ENCODE measurements at regions not wholly inside any gene's neighbourhood (a gene's known extent, or its start where the extent isn't known, plus 50 kb on each side); places are given as distances from the start of the nearest gene placed in this dataset.
"Not testable (repeated sequence)": the region's sequence is repeated elsewhere in the genome, so short reads cannot be mapped to it uniquely, and the experiment has no call there.

DNA sequence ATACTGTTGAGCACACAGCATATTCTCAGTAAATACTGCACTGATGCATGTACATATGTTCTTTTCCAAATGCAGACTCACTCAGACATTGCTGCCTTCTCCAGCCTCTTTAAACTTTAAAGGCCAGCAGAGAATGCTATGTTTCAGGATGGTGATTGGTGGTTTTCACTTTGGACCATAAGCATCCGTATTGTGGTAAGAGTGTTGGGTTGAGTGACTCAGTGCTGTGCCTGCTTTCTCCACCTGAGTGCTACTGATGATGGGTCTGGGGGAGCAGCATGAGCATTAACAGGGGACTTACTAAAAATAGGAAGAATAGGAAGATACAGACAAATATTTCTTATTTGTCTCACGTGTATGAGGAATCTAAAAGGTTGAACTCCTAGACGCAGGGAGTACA, 56.3 kb upstream of the ZNF92 start:
- no peak for DNase-seq

DNA sequence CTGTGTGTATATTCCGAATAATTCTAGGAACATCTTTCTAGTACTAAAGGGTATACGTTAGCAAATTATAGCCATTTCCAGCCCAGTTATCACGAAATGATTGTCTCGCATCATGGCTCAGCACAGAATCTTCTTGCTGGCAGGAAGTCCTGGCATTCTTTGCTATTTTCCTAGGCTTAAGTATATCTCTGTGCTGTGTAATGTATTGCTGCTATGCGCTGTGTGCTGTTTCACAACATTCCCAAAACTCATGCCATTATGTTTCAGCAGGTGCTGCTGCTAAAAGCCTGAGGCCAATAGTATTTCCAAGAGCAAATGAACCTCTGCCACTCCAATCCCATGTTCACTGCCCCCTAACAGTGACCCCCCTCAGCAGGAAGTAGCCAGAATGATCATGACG, 62.9 kb upstream of the ZNF92 start:
- DNase-seq = no peak

DNA sequence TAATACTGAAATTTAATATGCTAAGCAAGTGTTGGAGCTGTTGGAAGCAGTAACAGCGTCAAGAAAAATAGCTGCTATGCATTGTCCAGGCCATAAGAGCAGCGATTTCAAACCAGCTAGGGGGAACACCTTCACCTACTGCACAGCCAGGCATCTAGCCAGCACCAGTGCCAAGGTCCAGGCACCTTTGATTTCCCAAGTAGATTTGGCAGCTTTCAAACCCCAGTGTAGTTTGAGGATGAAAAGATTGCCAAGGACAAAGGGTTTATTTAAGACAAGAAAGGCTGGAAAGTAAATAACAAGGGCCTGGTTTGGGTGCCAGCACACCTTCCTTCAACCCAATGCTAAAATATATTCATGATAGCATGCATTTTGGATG, 65.4 kb upstream of the ZNF92 start:
- DNase-seq = no peak

DNA sequence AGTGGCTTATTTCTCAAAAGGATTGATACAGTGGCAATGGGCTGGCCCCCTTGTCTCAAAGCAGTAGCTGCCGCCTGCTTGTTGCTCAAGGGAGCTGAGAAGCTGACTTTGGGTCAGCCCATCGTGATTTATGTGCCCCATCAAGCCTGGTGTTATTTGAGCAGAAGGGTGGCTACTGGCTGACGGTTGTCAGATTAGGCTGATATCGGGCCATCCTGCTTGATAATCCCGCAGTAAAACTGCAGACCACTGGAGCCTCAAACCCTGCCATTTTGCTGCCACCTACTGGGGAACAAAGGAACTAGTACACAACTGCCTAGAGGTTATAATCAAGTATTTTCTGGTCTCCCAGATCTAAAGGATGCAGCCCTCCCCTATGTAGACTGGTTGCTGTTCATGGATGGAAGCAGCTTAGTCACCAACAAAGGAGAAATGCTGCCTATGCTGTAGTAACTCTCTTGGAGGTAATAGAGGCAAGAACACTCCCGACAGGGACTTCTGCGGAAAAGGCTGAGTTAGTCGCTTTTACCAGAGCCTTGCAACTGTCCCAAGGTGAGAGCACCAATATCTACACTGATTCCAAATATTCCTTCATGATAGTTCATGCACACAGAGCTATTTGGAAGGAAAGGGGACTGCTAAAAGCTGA, 65.9 kb upstream of the ZNF92 start:
- peak; percentile 50 for DNase-seq

DNA sequence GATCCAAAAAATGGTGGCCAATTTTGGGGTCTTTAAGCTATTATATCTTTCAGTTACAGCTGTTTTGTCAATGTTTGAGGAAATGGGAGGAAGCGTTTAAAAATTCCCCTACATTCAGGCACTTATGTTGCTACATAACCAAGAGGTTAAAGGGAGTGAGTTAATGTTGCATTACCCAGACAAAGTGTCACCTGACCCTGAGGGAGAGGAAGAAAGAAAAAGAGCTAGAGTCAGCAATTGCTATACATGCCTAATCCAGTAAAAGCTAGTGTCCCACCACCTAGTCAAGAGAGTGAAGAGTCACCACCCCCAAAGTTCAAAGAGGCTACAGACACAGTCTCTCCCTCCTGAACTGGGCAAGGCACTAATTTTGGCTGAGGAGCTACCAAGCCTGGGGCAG, 69.5 kb upstream of the ZNF92 start:
- no peak for DNase-seq

DNA sequence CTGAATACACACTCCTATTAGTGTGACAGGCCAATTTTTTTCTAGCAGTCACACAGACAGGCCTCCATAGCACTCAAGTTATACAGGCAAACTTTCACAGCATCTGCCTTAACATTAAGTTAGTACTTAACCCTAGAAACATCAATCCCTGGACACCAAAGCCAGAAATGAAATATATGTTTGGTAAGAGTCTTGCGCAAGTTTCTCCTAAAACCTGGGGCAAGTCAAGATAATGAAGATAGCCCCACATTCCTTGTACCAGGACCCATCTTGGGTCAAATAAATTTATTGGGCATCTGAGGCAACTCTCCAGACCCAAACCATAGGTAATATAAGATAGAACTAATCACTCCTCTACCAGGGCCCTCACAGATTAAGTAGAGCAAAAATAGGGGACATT, 70.8 kb upstream of the ZNF92 start:
- DNase-seq = no peak

DNA sequence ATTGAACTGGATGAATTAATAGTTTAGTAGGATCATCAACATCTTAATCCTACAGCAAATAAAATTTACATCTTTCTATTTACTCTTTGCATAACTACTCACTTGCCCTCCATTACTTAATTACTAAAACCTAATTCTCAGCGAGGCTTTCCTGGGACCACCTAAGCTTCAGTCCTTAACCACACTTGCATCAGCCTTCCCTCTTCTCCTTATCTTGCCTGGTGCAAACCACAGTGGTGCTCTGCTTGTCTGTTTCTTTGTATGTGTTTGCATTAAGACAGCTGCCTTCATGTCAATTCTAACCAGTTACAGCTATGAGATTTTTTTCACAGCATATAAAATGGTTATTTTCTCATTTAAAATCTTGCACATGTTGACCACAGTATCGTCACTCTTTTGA, 72.6 kb upstream of the ZNF92 start:
- DNase-seq = no peak

DNA sequence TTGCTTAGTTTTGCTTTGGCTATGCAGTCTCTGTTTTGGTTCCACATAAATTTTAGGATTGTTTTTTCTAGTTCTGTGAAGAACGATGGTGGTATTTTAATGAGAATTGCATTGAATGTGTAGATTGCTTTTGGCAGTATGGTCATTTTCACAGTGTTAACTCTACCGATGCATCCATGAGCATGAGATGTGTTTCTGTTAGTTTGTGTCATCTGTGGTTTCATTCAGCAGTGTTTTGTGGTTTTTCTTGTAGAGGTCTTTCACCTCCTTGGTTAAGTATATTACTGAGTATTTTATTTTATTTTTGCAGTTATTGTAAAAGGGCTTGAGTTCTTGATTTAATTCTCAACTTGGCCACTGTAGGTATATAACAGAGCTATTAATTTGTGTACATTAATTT, 78.2 kb upstream of the ZNF92 start:
- no peak for DNase-seq

DNA sequence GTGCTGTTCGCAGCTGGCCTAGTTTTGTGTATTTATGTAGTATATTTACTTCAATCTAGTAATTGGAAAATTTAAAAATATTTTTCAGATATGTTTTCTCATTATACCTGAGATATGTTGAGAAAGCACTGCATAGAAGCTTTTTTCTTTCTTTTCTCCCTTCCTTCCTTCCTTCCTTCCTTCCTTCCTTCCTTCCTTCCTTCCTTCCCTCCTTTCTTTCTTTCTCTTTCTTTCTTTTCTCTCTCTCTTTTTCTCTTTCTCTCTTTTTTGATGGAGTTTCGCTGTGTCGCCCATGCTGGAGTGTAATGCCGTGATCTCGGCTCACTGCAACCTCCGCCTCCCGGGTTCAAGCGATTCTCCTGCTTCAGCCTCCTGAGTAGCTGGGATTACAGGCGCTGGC, 83.3 kb upstream of the ZNF92 start:
- not testable (repeated sequence) for DNase-seq

DNA sequence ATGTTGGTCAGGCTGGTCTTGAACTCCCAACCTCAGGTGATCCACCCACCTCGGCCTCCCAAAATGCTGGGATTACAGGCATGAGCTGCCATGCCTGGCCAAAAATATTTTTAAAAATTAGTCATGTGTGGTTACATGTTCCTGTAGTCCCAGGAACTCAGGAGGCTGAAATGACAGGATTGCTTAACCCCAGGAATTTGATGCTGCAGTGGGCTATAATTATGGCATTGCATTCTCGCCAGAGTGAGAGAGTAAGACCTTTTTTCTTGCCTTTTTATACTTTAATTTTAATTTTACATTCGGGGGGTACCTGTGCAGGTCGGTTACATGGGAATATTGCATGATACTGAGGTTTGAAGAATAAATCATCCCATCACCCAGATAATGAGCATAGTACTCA, 86.6 kb upstream of the ZNF92 start:
- no peak for DNase-seq

DNA sequence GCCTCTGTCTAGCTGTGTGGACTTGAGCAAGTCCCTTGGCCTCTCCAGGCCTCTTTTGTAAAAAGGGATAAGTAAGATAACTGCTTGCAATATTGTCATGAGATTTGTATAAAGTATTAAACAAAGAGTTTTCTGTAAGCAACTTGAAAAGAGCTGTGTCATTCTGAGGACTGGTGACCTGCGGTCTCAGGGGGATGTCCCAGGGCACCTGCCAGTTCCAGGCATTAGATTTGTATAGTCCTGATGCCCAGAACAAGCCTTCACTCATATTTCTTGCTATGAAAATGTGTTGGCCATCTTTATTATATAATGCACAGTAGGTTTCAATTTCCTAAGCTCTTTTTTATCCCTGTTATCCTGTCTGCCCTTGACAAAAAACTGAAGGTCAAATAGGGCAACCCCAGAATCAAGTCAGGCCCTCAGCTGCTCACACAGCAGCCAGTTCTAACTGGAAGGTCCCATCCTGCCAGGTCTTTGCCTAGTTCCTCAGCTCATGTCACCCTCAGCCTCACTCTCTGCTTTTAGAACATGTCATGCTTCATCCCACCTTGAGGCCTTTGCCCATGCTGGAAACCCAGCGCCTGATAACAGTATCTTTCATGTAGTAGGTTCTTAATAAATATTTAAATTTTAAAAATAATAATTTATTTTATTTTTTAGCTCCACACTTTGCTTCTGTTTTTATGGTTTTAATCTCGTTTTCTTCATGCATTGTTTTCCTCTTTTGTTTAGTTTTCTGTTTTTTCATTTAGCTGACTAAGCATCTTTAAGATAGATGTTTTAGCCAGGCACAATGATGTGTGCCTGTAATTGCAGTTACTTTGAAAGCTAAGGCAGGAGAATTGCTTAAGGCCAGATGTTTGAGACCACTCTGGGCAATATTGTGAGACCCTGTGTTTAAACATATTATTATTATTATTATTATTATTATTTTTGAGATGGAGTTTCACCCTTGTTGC, 87.5 kb upstream of the ZNF92 start:
- DNase-seq = no peak

DNA sequence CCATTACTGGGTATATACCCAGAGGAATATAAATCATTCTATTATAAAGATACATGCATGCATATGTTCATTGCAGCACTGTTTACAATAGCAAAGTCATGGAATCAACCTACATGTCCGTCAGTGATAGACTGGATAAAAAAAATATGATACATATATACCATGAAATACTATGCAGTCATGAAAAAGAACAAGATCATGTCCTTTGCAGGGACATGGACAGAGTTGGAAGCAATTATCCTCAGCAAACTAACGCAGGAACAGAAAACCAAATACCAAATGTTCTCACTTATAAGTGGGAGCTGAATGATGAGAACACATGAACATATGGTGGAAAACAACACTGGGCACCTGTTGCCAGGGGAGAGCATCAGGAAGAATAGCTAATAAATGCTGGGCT, 88.4 kb upstream of the ZNF92 start:
- not testable (repeated sequence) for DNase-seq

DNA sequence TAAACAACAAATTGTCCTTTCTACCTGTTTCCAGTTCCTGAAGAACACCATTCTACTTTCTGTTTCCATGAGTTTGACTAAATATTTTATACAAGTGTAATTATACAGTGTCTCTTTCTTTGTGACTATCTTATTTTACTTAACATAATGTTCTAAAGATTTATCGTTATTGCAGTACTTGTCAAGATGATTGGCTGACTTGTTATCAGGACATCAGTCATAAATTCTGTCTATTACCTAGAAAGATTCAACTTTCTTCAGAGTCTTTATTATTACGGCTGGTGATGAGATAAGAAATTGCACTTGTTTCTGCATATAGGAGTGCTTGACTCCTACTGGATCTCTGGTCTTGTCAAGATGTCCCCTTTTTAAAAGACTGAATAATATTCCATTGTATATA, 93.9 kb upstream of the ZNF92 start:
- no peak for DNase-seq

DNA sequence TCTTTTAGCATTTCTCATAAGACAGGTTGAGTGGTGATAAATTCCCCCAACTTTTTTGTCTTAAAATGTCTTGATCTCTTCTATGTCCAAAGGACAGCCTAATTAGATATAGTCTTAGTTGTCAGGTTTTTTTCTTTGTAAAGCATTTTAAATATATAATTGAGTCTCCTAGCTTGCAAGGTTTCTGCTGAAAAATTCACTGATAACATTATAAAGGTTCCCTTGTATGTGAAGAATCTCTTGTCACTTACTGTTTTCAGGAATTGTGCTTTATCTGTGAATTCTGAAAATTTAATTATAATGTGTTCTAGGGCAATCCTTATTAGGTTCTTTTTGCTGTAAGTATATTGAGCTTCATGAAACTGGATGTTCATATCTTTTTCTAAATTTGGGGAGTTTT, 96.8 kb upstream of the ZNF92 start:
- DNase-seq = no peak

DNA sequence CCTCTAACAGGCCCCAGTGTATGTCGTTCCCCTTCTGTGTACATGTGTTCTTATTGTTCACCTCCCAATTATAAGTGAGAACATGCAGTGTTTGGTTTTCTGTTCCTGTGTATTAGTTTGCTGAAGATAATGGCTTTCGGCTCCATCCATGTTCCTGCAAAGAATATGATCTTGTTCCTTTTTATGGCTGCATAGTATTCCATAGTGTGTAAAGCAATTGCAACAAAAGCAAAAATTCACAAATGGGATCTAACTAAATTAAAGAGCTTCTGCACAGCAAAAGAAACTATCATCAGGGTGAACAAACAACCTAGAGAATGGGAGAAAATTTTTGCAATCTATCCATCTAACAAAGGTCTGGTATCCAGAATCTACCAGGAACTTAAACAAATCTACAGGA, 102.2 kb upstream of the ZNF92 start:
- DNase-seq = not testable (repeated sequence)

DNA sequence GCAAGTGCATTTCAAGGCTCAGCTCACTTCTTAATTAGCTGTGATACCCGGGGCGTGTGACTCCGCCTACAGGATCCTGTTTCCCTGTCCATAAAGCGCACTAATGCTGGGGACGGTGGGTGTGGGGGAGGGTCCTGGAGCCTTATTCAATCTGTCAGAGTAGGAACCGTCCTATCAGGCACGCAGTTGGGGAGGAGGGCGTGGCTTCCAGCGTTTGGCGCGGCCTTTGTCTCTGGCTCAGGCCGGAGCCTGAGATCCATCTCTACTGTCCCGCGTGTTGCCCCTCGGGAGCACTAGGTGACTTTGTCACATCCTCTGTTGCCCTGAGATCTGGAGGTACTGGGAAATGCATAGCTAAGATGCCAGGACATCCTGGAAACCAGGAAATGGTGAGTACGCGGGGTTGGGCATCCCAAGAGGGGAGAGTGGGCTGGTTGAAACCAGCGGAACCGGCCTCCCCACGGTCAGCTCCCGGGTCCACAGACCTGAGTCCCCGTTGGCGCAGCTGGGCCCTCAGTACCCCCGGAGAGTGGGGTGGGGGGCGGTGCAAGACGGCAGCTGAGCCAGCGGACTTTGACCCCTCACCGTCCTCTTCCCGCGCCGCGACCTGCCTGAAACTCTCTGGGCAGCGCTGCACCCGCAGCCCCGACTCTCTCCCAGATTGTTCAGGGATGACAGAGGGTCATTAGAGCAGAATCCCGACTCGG, 104.4 kb upstream of the ZNF92 start:
- no peak for DNase-seq

DNA sequence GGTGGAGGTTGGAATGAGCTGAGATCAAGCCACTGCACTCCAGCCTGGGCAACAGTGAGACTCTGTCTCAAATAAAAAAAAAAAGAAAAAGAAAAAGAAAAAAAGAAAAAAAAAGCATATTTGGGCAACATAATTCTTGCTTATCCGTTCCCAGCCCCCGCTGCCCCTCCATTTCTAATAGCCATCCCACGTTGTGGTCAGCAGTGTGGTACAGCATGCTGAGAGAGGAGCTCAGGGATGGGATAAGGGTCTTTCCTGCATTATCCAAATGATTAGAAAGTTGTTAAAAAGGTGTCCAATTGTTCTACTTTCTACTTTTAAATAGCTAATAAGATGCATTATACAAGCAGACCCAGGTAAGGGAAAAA, 104.9 kb upstream of the ZNF92 start:
- no peak for DNase-seq

DNA sequence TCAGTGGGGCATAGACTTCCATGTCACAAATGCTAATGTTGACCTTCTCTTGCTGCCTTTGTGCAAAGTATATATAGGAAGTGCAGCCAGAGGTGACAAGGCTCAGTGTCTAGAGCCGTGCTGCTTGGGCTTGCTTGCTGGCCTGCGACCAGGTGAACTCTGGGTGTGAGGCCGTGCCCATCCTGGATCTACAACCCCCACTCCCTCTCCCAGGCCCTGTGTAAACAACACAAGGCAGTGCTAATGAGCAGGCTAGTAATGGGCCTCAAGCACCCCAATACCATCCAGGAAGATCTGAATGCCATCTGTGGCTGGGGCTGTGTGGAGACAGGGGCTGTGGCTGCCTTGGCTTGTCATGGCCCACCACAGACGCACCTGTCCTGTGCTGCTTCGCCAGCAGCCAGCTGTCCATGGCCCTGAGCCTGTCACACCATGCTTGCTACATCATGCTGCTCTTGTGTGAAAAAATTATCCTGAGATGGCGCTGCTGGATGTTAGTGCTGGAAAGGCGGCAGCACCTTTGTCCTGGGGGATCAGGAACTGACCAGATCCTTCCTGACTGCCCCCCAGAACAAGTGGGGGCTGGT, 107.6 kb upstream of the ZNF92 start:
- DNase-seq = no peak

DNA sequence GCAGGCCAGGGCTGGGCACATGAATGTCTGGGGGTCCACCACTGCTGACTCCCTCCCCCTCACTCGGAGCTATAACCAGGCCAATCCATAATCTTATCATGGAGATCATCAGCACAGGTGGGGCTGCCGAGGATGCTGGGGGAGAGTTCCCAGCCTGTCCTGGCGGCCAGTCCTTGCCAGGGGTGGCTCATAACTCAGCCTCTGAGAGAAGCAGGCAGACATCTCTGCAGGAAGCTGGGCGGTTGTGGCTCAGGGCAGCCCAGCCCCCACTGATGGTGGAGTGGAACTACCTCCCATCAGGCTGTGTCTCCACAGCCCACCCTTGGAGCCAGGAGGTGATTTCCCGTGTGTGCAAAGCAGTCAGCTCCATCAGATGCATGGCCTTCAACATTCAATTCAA, 109.4 kb upstream of the ZNF92 start:
- DNase-seq = no peak

DNA sequence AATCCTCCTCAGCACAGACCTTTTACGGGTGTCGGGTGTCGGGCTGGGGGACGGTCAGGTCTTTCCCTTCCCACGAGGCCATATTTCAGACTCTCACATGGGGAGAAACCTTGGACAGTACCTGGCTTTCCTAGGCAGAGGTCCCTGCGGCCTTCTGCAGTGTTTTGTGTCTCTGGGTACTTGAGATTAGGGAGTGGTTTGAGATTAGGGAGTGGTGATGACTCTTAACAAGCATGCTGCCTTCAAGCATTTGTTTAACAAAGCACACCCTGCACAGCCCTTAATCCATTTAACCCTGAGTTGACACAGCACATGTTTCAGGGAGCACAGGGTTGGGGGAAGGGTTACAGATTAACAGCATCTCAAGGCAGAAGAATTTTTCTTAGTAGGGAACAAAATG, 113.0 kb upstream of the ZNF92 start:
- not testable (repeated sequence) for DNase-seq

DNA sequence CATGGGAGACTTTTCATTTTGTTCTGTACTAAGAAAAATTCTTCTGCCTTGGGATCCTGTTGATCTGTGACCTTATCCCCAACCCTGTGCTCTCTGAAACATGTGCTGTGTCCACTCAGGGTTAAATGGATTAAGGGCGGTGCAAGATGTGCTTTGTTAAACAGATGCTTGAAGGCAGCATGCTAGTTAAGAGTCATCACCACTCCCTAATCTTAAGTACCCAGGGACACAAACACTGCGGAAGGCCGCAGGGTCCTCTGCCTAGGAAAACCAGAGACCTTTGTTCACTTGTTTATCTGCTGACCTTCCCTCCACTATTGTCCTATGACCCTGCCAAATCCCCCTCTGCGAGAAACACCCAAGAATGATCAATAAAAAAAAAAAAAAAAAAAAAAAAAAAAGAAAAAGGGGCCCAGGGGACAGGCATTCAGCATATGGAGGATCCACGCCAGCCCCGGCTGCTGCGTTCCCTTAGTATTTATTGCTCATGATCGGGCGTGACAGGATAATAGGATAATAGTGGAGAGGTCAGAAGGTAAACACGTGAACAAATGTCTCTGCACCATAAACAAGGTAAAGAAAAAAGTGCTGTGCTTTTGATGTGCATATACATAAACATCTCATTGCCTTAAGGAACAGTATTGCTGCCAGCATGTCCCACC, 113.7 kb upstream of the ZNF92 start:
- DNase-seq = not testable (repeated sequence)

DNA sequence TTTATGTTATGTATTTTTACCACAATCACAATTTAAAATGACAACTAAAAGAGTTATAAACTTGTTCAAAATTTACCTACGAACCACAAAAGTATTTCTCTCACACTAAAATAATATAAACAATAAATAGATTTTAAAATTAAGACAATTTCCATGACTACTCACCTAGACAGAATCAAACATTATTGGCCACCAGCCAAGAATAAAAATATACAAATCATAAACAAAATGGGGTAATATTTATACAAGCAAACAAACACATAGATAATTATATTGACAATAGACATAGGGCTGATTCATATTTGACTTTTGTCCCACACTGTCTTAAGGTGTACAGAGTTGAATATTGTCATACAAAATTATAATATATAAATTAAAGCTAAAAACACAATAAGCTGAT, 119.6 kb upstream of the ZNF92 start:
- DNase-seq = no peak
